ENCODE measurements at regions not wholly inside any gene's neighbourhood (a gene's known extent, or its start where the extent isn't known, plus 50 kb on each side); places are given as distances from the start of the nearest gene placed in this dataset.

DNA sequence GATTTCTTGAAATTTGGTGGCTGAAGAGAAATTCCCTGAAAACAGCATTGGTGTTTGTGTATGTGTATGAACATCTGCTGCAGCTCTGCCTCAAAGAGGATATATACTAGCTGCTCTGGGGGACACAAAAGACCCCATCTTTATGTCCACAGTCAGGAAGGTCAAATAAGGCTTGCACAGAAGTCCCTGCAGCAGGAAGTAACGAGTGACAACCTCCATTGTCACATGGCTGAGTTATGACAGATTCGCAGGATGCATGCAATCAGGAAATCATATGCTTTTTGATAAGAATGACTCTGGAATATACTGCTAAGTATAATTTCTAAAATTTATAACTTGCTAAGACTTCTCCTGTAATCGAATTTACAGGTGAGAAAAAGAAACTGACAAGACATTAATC, 225.9 kb upstream of the CST7 start:
- ChIA-PET POLR2A (no interaction called here), CTCF (interaction anchor here (0.5 kb wide), 1 partner anchor 10 kb away, joined by 3 read pairs; no protein-coding TSS in a partner anchor)
- TF ChIP-seq MYNN (tag by site-specific recombination; IDR thresholded peaks at IDR 0.05; ENCODE audit: borderline replicate concordance) (no peak), ZNF544 (tag by site-specific recombination; IDR thresholded peaks at IDR 0.05) (no peak), ZNF133 (tag by site-specific recombination; IDR thresholded peaks at IDR 0.05) (no peak), ZXDB (tag by site-specific recombination; IDR thresholded peaks at IDR 0.05) (no peak), ZNF23 (tag by site-specific recombination; IDR thresholded peaks at IDR 0.05; ENCODE audit: borderline replicate concordance) (no peak), ZNF10 (tag by site-specific recombination; IDR thresholded peaks at IDR 0.05) (no peak), SALL2 (tag by site-specific recombination; IDR thresholded peaks at IDR 0.05; ENCODE audit: borderline replicate concordance) (no peak), ZFHX2 (tag by site-specific recombination; conservative IDR thresholded peaks at IDR 0.05) (no peak), SETDB1 (IDR thresholded peaks at IDR 0.05; ENCODE audit: insufficient read length, low read length) (no peak), ZNF501 (tag by site-specific recombination; IDR thresholded peaks at IDR 0.05) (no peak), ZNF585B (tag by site-specific recombination; IDR thresholded peaks at IDR 0.05) (no peak), ZNF48 (tag by site-specific recombination; IDR thresholded peaks at IDR 0.05) (no peak), SCRT2 (tag by site-specific recombination; IDR thresholded peaks at IDR 0.05) (no peak), ZNF292 (tag by site-specific recombination; IDR thresholded peaks at IDR 0.05; ENCODE audit: borderline replicate concordance, low read depth) (no peak), ZNF416 (tag by site-specific recombination; IDR thresholded peaks at IDR 0.05) (no peak), YY1 (tag by site-specific recombination; IDR thresholded peaks at IDR 0.05) (no peak), HOXC10 (CRISPR knock-in tag; IDR thresholded peaks at IDR 0.05) (no peak), ZNF555 (tag by site-specific recombination; conservative IDR thresholded peaks at IDR 0.05) (no peak)
- TF ChIP-seq, protein P1, sequence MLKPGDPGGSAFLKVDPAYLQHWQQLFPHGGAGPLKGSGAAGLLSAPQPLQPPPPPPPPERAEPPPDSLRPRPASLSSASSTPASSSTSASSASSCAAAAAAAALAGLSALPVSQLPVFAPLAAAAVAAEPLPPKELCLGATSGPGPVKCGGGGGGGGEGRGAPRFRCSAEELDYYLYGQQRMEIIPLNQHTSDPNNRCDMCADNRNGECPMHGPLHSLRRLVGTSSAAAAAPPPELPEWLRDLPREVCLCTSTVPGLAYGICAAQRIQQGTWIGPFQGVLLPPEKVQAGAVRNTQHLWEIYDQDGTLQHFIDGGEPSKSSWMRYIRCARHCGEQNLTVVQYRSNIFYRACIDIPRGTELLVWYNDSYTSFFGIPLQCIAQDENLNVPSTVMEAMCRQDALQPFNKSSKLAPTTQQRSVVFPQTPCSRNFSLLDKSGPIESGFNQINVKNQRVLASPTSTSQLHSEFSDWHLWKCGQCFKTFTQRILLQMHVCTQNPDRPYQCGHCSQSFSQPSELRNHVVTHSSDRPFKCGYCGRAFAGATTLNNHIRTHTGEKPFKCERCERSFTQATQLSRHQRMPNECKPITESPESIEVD (tag by site-specific recombination; IDR thresholded peaks at IDR 0.05), result no peak
- TF ChIP-seq, protein P2, sequence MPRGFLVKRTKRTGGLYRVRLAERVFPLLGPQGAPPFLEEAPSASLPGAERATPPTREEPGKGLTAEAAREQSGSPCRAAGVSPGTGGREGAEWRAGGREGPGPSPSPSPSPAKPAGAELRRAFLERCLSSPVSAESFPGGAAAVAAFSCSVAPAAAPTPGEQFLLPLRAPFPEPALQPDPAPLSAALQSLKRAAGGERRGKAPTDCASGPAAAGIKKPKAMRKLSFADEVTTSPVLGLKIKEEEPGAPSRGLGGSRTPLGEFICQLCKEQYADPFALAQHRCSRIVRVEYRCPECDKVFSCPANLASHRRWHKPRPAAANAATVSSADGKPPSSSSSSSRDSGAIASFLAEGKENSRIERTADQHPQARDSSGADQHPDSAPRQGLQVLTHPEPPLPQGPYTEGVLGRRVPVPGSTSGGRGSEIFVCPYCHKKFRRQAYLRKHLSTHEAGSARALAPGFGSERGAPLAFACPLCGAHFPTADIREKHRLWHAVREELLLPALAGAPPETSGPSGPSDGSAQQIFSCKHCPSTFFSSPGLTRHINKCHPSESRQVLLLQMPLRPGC (tag by site-specific recombination; IDR thresholded peaks at IDR 0.05), result no peak
- Histone ChIP-seq H3K36me3 (ENCODE audit: control insufficient read depth in 2 of 2, insufficient read depth in 1 of 2, low read length in 2 of 2) (no peaks in the 10 kb centered on the region), H3K4me3 (ENCODE audit: low read depth, low read length) (no peak overlapping the region), H3K9me3 (ENCODE audit: control insufficient read depth, insufficient read depth, low read depth, low read length) (no peaks in the 10 kb centered on the region), H3K27ac (ENCODE audit: extremely low read depth, low read depth, low read length) (no peak overlapping the region), H3K4me1 (ENCODE audit: control insufficient read depth, insufficient read depth, low read length) (no peaks in the 10 kb centered on the region)

- ChIA-PET POLR2A (no interaction called here), CTCF (no interaction called here)
- Histone ChIP-seq H3K9me3 (ENCODE audit: control insufficient read depth, insufficient read depth, low read depth, low read length) (no peaks in the 10 kb centered on the region), H3K4me1 (ENCODE audit: control insufficient read depth, insufficient read depth, low read length) (no peaks in the 10 kb centered on the region), H3K4me3 (ENCODE audit: low read depth, low read length) (no peak overlapping the region), H3K36me3 (ENCODE audit: control insufficient read depth in 2 of 2, insufficient read depth in 1 of 2, low read length in 2 of 2) (no peaks in the 10 kb centered on the region), H3K27ac (ENCODE audit: extremely low read depth, low read depth, low read length) (no peak overlapping the region)
- TF ChIP-seq, protein P3, sequence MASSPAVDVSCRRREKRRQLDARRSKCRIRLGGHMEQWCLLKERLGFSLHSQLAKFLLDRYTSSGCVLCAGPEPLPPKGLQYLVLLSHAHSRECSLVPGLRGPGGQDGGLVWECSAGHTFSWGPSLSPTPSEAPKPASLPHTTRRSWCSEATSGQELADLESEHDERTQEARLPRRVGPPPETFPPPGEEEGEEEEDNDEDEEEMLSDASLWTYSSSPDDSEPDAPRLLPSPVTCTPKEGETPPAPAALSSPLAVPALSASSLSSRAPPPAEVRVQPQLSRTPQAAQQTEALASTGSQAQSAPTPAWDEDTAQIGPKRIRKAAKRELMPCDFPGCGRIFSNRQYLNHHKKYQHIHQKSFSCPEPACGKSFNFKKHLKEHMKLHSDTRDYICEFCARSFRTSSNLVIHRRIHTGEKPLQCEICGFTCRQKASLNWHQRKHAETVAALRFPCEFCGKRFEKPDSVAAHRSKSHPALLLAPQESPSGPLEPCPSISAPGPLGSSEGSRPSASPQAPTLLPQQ (tag by site-specific recombination; IDR thresholded peaks at IDR 0.05), result no peak
- no peak for TF ChIP-seq ZNF707 (tag by site-specific recombination; IDR thresholded peaks at IDR 0.05)
- no peak for TF ChIP-seq ZNF292 (tag by site-specific recombination; IDR thresholded peaks at IDR 0.05; ENCODE audit: borderline replicate concordance, low read depth)
- TF ChIP-seq, protein P4, sequence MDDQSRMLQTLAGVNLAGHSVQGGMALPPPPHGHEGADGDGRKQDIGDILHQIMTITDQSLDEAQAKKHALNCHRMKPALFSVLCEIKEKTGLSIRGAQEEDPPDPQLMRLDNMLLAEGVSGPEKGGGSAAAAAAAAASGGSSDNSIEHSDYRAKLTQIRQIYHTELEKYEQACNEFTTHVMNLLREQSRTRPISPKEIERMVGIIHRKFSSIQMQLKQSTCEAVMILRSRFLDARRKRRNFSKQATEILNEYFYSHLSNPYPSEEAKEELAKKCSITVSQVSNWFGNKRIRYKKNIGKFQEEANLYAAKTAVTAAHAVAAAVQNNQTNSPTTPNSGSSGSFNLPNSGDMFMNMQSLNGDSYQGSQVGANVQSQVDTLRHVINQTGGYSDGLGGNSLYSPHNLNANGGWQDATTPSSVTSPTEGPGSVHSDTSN (CRISPR knock-in tag; IDR thresholded peaks at IDR 0.05), result no peak
- TF ChIP-seq, protein P5, sequence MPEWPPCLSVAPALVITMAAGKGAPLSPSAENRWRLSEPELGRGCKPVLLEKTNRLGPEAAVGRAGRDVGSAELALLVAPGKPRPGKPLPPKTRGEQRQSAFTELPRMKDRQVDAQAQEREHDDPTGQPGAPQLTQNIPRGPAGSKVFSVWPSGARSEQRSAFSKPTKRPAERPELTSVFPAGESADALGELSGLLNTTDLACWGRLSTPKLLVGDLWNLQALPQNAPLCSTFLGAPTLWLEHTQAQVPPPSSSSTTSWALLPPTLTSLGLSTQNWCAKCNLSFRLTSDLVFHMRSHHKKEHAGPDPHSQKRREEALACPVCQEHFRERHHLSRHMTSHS (tag by site-specific recombination; IDR thresholded peaks at IDR 0.05), result no peak
- TF ChIP-seq REPIN1 (tag by site-specific recombination; IDR thresholded peaks at IDR 0.05; ENCODE audit: low read depth), result no peak
- TF ChIP-seq ZNF501 (tag by site-specific recombination; IDR thresholded peaks at IDR 0.05), result no peak
- TF ChIP-seq ZNF610 (tag by site-specific recombination; IDR thresholded peaks at IDR 0.05; ENCODE audit: borderline replicate concordance), result no peak
- no peak for TF ChIP-seq YY2 (tag by site-specific recombination; IDR thresholded peaks at IDR 0.05)
Observed at GRCh38 chr20:24723647-24724352, 225.3 kb upstream of the CST7 start.
